Activated T-cell treated with anti-CD3 and anti-CD28 coated beads, Interleukin-2, amount 50 U/mL, for 1 hour (primary cell): ENCODE measurements at regions not wholly inside any gene's neighbourhood (a gene's known extent, or its start where the extent isn't known, plus 50 kb on each side); places are given as distances from the start of the nearest gene placed in this dataset.
"Not testable (repeated sequence)": the region's sequence is repeated elsewhere in the genome, so short reads cannot be mapped to it uniquely, and the experiment has no call there.

ENCODE experiments used
- DNase-seq: peaks from one replicate; pipeline ENCODE4 v3.0.0-alpha.2; 2020

DNA sequence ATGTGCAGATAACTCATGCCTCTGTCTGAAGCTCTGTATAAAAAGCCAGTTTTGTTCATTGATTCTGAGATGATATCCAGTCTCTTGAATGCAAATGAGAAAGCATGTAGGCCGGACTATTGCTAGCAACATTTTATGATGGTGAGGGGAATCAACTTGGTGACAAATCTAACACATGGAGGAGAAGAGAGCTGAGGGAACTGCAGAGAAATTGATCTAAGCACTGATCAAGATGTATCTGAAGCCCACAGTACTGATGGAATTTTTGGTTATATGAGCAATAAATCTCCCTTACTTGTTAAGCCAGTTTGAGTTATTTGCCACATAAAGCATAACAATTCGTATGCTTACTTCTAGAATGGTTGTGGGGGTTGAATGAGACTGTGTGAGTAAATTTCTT is 295.6 kb upstream of the DDHD1 start:
- DNase-seq = no peak

DNA sequence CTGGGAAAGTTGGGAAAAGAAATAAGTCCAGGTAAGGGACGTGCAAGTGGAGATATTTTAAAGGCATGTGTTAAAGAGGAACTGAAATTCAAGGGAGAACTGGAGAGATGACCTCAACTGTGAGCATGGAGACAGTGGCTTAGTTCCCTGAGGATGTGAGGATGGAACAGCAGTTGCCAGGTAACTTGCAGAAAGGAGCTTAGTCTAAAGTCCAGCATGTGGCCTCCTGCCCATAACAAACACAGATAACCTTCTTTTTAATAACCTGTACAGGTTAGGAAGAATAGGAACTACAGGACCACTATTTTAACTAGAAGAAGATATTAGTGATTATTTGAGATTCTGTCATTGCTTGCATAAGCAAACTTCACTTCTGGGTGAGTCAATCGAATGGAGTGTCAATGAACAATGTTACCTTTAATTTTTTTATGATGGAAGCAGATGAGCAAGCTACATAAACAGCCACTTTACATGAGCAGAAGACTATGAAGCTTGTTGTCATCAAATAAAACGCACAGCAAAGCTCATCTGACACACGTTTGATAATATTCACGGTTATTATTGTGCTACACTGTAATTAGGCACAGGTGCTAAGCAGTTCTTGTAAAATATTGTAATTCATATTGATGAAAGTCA is 291.7 kb upstream of the DDHD1 start:
- no peak for DNase-seq

DNA sequence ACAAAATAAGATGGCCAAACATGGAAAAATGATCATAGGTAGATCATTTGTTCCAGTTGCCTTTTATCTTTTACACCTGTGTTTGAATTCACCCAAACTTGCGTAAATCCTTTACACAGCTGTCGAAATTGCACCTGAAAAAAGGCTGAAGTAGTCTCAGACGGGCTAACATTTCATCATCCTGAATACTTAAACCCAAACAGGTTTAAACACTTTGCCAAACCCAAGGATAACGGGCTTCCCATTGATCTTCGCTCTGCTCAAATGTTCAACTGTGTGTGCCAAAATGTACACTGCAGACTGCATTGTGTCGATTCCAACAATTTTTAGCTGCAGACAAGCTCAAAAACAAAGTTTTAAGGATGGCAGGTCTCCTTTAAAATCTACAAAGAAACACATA is 288.7 kb upstream of the DDHD1 start:
- no peak for DNase-seq

DNA sequence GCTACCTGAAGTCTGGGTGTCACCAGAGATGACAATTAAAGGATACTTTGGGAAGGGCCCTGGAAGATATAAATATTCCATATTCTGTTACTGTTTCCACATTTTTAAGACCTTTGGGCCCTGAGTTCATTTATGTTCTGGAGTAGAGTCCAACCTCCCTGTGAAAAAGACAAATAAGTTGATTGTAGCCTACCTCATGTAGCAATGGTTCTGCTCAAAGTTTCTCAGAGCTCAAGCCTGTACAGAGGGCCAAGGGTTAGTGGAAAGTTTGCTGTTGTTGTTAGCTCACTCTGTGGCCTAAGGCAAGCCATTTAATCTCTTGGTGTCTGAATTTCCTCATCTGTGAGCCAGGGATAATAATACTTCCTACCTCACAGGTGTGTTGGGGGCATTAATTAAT is 284.7 kb upstream of the DDHD1 start:
- no peak for DNase-seq

DNA sequence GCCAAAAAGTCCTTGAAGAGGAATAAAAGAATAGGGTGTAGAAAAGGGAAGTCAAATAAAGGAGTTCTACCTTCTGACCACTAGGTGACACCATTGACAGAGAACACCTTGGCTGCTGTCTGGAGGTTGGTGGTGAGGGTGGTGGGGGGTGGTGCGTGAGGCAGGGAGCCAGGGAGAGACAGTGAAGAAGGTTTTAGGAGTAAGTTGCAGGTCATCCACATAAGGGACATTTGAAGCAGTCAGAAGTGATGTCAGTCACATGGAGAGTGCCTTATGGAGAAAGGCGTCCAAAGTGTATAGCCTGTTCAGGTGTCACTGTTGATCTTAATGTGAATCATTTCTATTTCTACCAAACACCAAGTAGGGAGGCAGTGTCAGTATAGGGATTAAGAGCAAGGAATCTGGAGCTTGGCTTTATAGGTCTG is 279.3 kb upstream of the DDHD1 start:
- DNase-seq = no peak

DNA sequence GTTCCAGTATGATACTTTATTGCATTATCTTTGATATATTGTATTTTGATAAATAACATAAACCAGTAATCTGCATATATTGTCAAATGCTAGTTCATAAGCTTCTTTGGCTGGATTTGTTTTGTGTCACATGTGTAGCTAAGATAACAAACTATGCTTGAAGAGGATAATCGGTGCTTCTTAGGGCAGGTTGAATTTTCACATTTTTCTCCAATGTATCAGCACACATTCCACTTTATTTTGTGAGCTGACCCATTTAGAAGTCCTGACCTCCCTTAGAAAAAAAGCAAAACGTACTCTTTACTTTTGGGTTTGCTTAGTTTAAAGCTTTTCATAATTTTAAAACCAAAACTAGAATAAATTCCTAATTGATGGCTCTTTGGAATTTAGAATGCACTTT is 277.7 kb upstream of the DDHD1 start:
- DNase-seq = no peak

DNA sequence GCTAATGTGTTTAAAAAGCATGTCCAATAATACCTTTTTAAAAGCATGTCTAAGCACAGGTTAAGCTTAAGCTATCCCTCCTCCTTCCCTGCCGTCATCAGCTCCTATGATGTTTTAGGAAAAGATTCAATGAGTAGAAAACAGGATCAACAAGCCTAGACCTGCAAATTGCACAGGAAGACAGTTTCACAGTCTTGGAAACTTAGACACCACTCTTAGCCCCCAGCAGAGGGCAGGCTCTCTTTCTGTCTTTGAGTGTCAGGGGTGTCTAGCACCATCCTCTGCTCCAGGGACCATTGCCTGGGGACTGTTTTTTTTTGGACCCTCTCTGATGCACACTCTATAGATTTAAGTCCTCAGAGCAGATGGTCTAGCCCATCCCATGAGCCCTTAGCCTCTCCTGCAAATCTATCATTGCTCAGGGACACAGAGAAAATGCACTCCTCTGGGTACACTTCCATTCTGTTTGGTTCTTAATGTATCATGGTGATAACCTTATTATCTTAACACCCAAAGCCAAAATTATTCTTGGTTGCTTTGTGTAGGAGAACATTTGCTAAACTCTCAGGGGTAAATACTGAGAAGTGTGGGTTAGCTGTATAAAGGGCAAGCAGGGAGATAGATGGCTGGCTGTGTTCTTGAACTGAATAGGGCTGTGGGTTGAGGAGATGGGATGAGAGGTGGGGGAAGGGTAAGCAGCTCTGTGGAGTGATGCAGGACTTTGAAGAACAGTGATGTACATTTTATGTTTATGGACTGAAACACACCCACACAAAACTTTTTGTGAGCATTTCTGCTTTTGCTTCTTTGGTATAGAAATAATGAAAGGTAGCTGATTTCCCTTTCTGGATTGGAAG is 259.9 kb upstream of the DDHD1 start:
- no peak for DNase-seq

DNA sequence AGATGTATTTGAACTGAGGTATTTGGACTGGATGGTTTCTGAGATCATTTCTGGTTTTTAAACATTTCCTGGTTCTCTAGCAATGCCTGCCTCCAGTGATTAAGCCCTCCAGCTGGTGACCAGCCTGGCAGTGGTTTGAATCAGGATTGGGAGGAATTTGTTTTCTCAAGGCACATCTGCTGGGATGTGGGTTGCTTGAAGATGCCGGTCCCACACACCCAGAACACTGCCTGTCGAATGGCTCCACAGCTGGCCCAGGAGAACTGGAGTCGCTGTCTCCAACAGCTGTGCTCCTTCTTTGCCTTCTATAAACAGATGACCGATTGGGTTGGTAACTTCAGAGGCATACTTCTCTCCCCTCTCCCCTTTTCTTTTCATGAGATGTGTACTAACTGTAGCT is 258.0 kb upstream of the DDHD1 start:
- no peak for DNase-seq

DNA sequence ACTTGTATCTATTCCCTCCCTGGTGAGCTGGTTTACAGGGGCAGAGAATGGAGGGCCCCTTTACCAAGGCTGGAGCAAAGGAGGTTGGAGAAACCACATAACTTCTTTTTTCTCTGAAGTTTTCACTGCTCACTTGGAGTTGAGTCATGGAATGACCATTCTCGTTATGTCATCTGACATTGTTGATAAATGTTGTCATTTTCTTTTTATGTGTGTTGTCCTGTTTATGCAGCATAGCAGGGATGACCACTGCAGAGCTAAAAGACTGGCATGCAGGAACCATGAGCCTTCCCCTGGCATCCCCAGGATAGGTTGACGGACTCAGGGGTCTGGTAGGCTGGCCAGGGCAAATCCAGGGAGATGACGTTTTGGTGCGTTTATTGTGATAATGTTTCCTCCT is 256.8 kb upstream of the DDHD1 start:
- DNase-seq = no peak

DNA sequence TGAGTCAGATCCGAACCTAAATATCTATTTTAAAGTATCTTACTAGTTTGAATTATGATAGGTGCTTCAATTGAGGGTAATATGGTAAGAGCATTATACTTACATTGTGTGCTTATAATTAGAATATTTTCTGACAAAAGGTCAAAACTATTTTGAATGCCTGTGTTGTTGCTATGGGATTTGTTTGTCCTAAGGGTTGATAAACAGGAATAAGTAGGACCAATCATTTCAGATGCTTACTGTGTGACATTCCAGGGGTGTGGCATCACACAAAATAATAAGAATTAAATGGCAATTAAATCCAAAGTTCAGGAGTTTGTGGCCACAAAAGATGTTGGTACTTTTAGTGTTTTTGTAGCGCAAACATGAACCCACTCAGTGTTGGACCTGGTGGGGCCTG is 256.2 kb upstream of the DDHD1 start:
- no peak for DNase-seq

DNA sequence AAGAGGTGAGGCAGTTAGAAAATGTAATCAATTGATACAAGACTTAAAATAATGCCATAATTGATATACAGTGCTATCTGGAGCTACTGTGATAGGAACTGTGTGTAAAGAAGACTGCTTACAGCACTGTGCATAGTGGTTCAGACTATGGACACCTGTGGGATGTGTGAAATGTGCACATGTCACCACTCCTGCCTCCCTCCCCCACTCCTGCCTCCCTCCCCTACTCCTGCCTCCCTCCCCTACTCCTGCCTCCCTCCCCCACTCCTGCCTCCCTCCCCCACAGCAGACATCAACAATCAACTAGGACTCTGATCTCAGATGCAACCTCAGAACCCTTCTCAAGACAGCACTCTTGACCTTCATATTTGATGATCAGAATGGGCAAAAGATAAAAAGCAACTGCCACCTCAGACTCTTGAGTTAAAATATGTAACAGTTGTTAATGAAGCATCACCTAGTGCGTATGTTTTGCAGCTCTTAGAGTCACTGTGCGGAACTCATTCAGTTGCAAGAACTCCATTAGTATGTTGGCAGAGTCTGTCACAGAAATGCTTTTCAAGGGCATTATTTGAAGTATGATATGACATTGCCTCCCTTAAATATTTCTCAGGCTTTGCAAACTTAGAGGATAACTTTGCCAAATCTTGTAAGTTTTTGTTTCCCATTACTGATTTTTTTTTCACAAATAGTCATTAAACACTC is 255.2 kb upstream of the DDHD1 start:
- no peak for DNase-seq

DNA sequence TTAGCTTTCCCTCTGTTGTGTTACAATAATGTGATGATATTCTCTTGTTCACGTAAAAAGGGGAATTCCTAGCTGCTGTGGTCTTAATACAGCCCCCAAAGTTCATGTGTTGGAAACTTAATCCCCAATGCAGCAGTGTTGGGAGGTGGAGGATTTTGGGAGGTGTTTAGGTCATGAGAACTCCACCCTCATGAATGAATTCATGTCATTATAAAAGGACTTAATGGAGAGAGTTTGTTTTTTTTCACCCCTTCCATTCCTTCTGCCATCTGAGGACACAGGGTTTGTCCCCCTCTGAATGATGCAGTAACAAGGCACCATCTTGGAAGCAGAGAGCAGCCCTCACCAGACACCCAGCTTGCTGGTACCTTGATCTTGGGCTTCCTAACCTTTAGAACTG is 253.4 kb upstream of the DDHD1 start:
- DNase-seq = no peak

DNA sequence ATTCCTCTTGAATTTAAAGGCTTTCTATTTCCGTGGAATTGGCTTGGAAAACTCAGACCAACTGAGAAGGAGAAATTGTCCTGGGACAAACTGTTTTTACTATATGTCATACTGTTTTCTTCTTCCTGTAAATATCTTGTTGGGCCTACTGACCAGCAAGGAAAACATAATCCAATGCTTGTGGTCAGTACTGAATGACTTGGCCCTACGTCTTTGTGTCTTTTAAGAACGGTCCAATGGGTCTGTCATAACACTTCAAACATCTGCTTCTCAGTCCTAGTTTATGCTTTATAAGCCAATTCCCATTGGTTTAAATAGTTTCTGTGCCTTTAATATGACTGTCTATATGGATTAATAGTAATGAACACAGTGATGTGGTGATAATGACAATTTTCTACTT is 248.5 kb upstream of the DDHD1 start:
- no peak for DNase-seq

DNA sequence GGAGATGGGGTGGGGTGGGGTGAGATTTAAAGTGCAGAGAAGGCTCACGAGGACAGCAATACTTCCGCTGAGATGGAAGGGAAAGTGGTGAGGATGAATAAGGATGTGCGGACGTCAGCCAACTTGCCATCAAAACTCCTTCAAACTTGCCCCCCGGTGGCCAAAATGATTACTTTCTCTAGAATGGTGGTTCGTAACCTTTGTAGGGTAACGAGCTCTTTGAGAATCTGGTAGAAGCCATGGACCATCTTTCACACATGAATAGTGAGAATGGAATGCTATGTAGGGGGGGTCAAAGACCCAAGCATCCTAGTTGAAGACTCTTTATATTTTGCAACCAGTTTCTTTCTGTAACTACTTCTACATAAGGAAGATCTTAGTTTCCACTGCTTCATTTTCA is 245.9 kb upstream of the DDHD1 start:
- DNase-seq = no peak

DNA sequence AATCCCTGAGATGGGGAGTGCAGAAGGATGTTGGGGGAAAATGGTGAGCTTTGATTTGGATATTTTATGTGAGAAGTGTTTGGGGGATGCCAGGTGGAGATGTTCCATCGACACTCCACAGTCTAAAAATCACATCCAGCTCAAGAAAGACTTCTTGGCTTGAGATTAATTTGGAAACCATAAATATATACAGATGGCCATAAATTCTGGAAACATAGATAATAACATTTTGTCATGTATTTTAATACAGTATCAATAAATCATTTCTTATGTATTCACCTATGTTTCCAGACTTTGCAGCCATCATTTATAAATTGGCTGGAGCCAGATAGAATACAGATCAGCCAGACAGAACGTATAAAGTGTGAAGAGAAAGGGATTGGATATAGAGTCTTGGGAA is 245.5 kb upstream of the DDHD1 start:
- DNase-seq = no peak

DNA sequence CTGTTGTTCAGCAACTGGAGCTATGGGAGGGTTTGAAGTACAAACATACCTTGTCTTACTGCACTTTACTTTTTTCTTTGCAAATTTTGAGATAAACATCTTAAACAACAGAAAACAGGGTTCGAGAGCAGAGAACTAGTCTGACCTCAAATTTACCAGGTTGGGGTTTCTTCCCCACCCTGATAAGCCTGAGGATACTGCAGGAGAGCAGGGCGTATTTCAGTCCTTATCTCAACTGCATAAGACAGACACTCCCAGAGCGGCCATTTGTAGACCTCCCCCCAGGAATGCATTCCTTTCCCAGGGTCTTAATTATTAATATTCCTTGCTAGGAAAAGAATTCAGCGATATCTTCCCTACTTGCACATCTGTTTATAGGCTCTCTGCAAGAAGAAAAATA is 242.1 kb upstream of the DDHD1 start:
- not testable (repeated sequence) for DNase-seq

DNA sequence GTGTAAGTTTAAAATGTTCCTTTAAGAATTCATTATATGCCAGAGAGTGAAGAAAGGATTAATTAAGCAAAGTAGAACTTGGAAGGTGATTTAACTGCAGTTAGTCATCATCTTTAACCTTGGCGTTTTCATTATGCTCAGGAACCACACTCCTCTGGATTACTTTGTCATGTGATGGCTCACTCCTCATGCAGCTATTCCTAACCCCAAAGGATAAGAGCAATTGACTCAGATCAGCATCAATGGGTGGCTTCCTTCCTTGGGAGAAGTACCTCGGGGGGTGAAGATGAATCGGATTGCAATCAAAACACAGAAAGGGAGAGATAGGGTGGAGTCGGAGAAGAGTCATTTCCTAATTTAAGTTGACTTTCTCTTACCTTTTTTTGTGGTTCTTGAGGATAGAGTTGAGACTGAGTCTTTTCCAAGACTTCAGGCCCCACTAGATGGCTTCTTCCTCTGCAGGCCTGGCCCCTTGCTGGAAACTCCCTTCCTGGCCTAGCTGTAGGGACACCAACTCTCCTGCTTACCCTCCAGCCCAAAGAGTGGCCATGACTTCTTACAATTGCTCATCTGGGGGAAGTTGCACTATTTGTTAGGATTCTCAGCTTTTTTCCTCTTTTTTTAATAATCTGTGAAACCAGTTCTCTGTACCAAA is 238.6 kb upstream of the DDHD1 start:
- DNase-seq = no peak

DNA sequence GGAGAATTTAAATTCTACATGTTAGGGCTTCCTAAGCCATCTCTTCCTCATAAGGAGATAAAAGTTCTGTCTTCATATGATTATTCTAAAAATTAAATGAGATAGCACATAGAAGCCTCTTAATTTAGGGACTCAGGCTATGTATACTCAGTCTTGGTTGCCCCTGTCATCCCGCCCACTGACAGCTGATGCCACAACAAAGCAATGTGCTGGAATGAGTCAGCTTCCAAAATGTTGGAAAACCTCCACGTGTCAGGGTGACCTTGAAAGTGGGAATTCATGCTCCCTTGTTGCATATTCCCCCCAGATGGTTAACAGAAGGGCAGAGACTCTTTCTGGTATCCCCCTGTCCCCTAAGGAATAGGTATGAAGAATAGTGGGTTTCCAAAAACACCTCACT is 238.0 kb upstream of the DDHD1 start:
- no peak for DNase-seq

DNA sequence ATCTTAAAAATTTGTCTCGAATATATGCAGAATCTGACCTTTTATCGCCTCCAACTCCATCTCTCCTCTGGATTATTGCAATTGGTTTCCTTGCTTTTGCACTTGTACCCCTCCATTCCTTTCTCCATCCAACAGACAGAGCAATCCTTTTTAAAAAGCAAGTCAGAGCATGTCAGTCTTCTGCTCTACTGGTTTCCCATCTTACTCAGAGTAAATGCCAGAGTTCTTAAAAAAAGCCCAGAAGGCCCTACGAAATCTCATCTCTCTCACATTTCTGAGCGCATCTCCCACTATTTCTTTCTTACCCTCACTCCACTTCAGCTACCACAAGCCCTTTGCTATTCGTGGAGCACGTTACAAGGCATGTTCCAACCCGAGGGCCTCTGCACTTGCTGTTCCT is 236.9 kb upstream of the DDHD1 start:
- DNase-seq = no peak

DNA sequence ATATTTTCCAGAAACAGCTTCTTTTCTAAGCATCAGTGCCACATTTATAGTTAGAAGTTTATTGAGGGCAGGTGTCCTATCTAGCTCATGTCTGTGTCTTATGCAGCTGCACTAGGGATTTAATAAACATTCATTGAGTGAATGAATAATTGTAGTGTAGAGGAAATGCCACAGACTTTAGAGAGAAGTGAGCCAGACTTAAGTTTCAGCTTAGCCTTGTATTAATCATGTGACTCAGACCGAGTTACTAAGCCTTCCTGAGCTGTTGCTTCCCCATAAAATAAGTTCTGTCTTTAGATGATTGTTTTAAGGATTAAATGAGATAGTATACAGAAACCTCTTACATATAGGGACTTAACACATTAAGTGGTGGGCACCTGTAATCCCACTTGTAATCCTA is 236.1 kb upstream of the DDHD1 start:
- no peak for DNase-seq

DNA sequence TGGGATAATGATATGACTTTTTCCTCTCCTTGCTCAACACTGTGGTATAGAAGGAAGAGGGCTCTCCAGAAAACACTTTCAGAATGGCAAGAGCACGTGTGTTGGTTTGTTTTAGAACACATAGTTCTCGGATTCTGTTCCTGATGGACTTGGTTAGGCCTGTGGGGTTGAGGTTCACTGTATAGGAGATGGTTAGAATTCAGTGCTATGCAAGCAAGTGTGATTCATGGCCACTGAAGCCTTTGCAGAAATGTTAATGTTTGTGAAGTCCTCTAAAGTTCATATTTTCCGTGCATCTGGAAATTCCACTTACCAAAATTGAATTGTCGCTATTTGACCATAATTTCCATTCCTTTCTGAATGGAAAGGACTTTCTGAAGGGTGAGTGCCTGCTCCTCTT is 233.2 kb upstream of the DDHD1 start:
- no peak for DNase-seq

DNA sequence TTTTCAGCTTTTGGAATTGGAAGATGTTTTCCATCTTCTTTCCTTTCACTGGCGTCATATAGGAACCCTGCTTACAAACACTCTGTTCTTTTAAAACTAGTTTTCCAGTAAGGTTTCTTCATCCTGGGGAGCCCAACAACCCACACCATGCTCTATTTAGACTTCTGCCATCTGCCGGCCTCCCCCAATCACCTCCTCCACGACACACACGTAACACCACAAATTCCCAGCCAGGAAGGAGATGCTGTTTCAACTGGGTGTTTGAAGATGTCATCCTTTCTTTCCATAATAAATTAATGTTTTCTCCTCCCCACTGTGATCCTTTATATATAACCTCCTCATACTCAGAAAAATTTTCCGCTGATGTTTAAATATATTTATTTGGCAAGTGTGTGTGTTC is 231.4 kb upstream of the DDHD1 start:
- DNase-seq = no peak

DNA sequence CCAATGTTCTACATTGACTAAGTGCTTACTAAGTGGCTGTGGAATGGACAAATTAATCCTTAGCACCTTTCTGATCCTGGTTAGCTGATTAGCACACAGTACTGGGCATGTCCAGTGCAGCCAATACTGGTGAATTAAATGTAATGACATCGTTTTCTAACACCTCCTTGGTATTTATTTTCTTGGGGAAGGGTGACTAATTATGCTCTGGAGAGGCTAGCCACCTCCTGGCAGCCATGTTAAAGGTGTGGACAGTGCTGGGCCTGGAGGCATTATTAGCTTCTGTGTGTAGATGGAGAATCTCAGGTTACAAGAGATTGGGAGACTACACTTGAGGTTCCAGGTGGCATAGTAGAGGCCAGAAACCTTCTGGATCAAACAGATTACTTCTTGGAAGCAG is 230.9 kb upstream of the DDHD1 start:
- DNase-seq = no peak

DNA sequence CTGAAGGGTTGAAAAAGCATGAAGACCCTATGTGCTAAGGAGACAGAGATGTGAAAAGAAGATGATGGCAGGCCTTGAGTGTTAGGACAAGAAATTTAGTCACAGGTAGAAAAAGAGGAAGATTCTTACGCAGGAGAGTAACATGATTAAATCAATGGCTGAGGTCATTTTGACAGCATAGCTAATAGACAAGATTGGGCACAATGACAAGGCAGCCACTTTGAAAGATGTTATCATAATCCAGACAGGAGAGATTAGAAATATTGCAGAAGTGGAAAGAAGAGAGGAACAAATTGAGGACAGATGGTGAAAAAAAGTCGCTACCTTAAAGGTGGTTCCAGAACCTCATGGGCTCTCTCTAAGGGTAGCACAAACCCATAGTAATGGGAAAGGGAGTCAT is 228.8 kb upstream of the DDHD1 start:
- no peak for DNase-seq
